Endodermal cell (in vitro differentiated cells): ENCODE measurements at regions not wholly inside any gene's neighbourhood (a gene's known extent, or its start where the extent isn't known, plus 50 kb on each side); places are given as distances from the start of the nearest gene placed in this dataset.

Source experiments
- DNase-seq: peaks from one replicate; pipeline ENCODE4 v3.0.0-alpha.2; 2017
- H3K27ac ChIP-seq: 2 replicates; pipeline ENCODE4 v1.5.1; 2013; ENCODE audit warnings: mild to moderate bottlenecking, low read depth, low read length, moderate library complexity
- H3K27me3 ChIP-seq: 2 replicates; pipeline ENCODE4 v1.6.1; 2013; ENCODE audit warnings: mild to moderate bottlenecking, low read length, moderate library complexity; ENCODE audit not compliant: insufficient read depth, control insufficient read depth, poor library complexity, severe bottlenecking
- H3K36me3 ChIP-seq: 2 replicates; pipeline ENCODE4 v1.7.0; 2013; ENCODE audit warnings: mild to moderate bottlenecking, low read length, moderate library complexity; ENCODE audit not compliant: control insufficient read depth, insufficient read depth
- H3K4me1 ChIP-seq: one replicate; pipeline ENCODE4 v1.7.0; 2013; ENCODE audit warnings: low read length; ENCODE audit not compliant: control insufficient read depth, insufficient read depth
- H3K4me3 ChIP-seq: 2 replicates; pipeline ENCODE4 v1.5.1; 2013; ENCODE audit warnings: mild to moderate bottlenecking, low read length, moderate library complexity
- H3K9ac ChIP-seq: 2 replicates; pipeline ENCODE4 v1.6.1; 2013; ENCODE audit warnings: mild to moderate bottlenecking, low read length, moderate library complexity; ENCODE audit not compliant: poor library complexity, severe bottlenecking; ENCODE audit errors: extremely low read depth
- H3K9me3 ChIP-seq: 2 replicates; pipeline ENCODE4 v1.6.1; 2013; ENCODE audit warnings: mild to moderate bottlenecking, low read length, moderate library complexity; ENCODE audit not compliant: control insufficient read depth
- H3K27ac Mint-ChIP-seq: 2 replicates; pipeline ENCODE4 v1.8.0; 2020; ENCODE audit warnings: mixed read lengths
- H3K27me3 Mint-ChIP-seq: 2 replicates; pipeline ENCODE4 v1.8.0; 2021; ENCODE audit warnings: mild to moderate bottlenecking, mixed read lengths; ENCODE audit not compliant: insufficient read depth
- H3K36me3 Mint-ChIP-seq: 2 replicates; pipeline ENCODE4 v1.8.0; 2020; ENCODE audit warnings: low read depth, mixed read lengths
- H3K4me1 Mint-ChIP-seq: 2 replicates; pipeline ENCODE4 v1.8.0; 2020; ENCODE audit warnings: mixed read lengths
- H3K4me3 Mint-ChIP-seq: 2 replicates; pipeline ENCODE4 v1.8.0; 2020; ENCODE audit warnings: mild to moderate bottlenecking, moderate library complexity, mixed read lengths
- H3K9me3 Mint-ChIP-seq: 2 replicates; pipeline ENCODE4 v1.8.0; 2020; ENCODE audit warnings: mild to moderate bottlenecking, mixed read lengths
- WGBS, 2 experiments: methylation state at CpG; one replicate each; pipeline versions ENCODE4 v1.1.5 to v1.1.7; 2013; ENCODE audit warnings: missing lambda C conversion rate in 2 of 2, mixed read lengths in 1 of 2; ENCODE audit not compliant: insufficient coverage in 1 of 2, insufficient read length in 1 of 2; 5-methylcytosine and 5-hydroxymethylcytosine counted together
- TF ChIP-seq, protein P1 (sequence below): fragments of 200-600 bp; sonication (generic); conservative IDR thresholded peaks from 2 replicates; pipeline ENCODE4 v1.5.0; 2021; ENCODE audit warnings: antibody characterized with exemption, mild to moderate bottlenecking

DNA sequence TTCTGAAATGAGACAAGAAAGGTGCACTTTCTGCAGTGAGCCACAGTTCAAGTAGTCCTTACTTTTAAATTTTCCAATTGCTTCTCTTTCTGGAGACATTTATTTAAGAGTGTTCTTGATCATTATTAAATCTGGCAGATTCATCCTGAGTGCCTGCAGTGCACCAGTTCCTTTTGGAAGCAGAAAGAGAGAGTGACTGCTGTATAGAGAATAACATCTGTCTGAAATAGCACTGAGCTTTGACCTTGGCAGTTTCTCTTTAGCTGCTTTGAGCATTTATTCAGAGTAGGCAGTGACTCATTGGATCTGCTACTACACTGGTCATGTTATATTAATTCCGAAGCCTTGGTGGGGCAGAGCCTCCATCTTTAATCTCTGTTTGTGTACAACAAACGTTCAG lies 1373.7 kb downstream of the PCDH9 start:
- TF ChIP-seq, protein P1, sequence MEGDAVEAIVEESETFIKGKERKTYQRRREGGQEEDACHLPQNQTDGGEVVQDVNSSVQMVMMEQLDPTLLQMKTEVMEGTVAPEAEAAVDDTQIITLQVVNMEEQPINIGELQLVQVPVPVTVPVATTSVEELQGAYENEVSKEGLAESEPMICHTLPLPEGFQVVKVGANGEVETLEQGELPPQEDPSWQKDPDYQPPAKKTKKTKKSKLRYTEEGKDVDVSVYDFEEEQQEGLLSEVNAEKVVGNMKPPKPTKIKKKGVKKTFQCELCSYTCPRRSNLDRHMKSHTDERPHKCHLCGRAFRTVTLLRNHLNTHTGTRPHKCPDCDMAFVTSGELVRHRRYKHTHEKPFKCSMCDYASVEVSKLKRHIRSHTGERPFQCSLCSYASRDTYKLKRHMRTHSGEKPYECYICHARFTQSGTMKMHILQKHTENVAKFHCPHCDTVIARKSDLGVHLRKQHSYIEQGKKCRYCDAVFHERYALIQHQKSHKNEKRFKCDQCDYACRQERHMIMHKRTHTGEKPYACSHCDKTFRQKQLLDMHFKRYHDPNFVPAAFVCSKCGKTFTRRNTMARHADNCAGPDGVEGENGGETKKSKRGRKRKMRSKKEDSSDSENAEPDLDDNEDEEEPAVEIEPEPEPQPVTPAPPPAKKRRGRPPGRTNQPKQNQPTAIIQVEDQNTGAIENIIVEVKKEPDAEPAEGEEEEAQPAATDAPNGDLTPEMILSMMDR, result no peak
- H3K27me3 Mint-ChIP-seq, result peaks cover 74% of the 10 kb centered on the region
- Histone ChIP-seq H3K36me3 (no peaks in the 10 kb centered on the region), H3K9ac (no peak overlapping the region), H3K4me3 (no peak overlapping the region), H3K27me3 (peaks cover 93% of the 10 kb centered on the region), H3K9me3 (no peaks in the 10 kb centered on the region), H3K4me1 (peaks cover 8% of the 10 kb centered on the region), H3K27ac (no peak overlapping the region)
- no peak overlapping the region for H3K4me3 Mint-ChIP-seq
- no peak for DNase-seq
- H3K9me3 Mint-ChIP-seq, result no peaks in the 10 kb centered on the region
- H3K27ac Mint-ChIP-seq, result no peak overlapping the region
- 87% methylated on average over 2 of the region's 2 CpGs; no CpG with 5 or more reads in 1 of the 2 experiments for WGBS, 2 experiments
- H3K36me3 Mint-ChIP-seq, result no peaks in the 10 kb centered on the region
- peaks cover 15% of the 10 kb centered on the region for H3K4me1 Mint-ChIP-seq

DNA sequence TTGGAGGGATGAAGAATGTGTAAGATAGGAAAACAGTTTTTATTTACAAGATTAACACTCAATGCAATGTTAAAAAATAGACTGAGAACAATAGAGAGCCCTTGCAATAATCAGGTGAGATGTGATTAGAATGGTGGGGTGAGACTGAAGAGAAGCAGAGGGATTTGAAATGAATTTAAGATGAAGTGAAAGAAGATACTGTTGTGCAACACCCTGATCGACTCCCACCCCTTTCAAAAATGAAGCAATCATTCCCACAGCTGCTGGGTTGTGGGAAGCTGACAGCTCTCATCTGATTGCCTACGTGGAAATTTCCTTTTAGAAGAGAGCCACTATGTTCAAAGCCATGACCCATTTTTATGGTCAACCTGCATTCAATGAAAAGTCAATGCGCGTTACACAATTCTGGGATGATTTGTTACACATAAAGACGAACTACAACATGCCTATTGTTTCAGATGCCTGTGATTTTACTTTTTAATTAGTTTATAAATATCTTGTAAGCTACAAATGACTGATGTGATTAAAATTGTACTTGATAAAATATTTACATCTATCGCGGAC lies 1374.8 kb downstream of the PCDH9 start:
- Histone ChIP-seq H3K9me3 (no peaks in the 10 kb centered on the region), H3K4me1 (peaks cover 7% of the 10 kb centered on the region), H3K36me3 (no peaks in the 10 kb centered on the region), H3K27ac (no peak overlapping the region), H3K4me3 (no peak overlapping the region), H3K27me3 (peaks cover 95% of the 10 kb centered on the region), H3K9ac (no peak overlapping the region)
- no peaks in the 10 kb centered on the region for H3K36me3 Mint-ChIP-seq
- TF ChIP-seq, protein P1, result no peak
- DNase-seq, result peak; percentile 46
- no peak overlapping the region for H3K27ac Mint-ChIP-seq
- H3K4me3 Mint-ChIP-seq, result no peak overlapping the region
- H3K9me3 Mint-ChIP-seq, result no peaks in the 10 kb centered on the region
- H3K4me1 Mint-ChIP-seq, result peaks cover 15% of the 10 kb centered on the region
- 80 to 100% methylated on average over 2 to 7 of the region's 7 CpGs for WGBS, 2 experiments
- H3K27me3 Mint-ChIP-seq, result peaks cover 75% of the 10 kb centered on the region

DNA sequence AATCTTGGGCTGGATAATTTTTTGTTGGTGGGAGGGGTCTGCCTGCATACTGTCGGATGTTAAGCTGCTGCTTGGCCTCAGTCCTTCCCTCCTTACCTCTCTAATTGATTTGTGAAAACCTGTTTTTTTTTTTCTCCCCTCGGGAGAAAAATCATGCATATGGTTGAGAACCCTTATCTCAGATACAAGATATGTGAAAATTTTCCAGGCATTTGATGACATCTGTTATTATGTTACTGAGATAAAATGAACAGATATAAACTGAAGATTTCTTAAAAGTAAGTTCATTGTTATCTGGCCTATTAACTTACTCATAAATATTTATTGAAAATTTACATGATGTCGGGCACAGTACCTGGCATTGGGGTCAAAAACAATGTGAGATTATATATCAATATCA lies 1375.7 kb downstream of the PCDH9 start:
- no peaks in the 10 kb centered on the region for H3K36me3 ChIP-seq
- H3K9me3 Mint-ChIP-seq, result no peaks in the 10 kb centered on the region
- no peak overlapping the region for H3K4me3 Mint-ChIP-seq
- no peak overlapping the region for H3K27ac ChIP-seq
- H3K4me1 Mint-ChIP-seq, result peaks cover 15% of the 10 kb centered on the region
- H3K27ac Mint-ChIP-seq, result no peak overlapping the region
- no peak overlapping the region for H3K9ac ChIP-seq
- no peak for DNase-seq
- H3K27me3 Mint-ChIP-seq, result peaks cover 71% of the 10 kb centered on the region
- peaks cover 95% of the 10 kb centered on the region for H3K27me3 ChIP-seq
- no peak overlapping the region for H3K4me3 ChIP-seq
- no peaks in the 10 kb centered on the region for H3K9me3 ChIP-seq
- H3K36me3 Mint-ChIP-seq, result no peaks in the 10 kb centered on the region
- TF ChIP-seq, protein P1, result no peak
- peaks cover 4% of the 10 kb centered on the region for H3K4me1 ChIP-seq
- 40 to 86% methylated on average over 1 to 2 of the region's 3 CpGs for WGBS, 2 experiments
